ENCODE measurements at regions not wholly inside any gene's neighbourhood (a gene's known extent, or its start where the extent isn't known, plus 50 kb on each side); places are given as distances from the start of the nearest gene placed in this dataset.

- Mint-ChIP-seq H3K9me3 (ENCODE audit: unreplicated experiment) (no peaks in the 10 kb centered on the region), H3K27ac (ENCODE audit: unreplicated experiment) (no peak overlapping the region), H3K27me3 (ENCODE audit: unreplicated experiment) (peaks cover 5% of the 10 kb centered on the region), H3K4me1 (ENCODE audit: unreplicated experiment) (peaks cover 28% of the 10 kb centered on the region), H3K4me3 (ENCODE audit: unreplicated experiment) (no peak overlapping the region), H3K36me3 (ENCODE audit: low read depth, unreplicated experiment) (no peaks in the 10 kb centered on the region)
- peak; percentile 48 for DNase-seq (ENCODE audit: low spot score)
- TF ChIP-seq, protein P1, sequence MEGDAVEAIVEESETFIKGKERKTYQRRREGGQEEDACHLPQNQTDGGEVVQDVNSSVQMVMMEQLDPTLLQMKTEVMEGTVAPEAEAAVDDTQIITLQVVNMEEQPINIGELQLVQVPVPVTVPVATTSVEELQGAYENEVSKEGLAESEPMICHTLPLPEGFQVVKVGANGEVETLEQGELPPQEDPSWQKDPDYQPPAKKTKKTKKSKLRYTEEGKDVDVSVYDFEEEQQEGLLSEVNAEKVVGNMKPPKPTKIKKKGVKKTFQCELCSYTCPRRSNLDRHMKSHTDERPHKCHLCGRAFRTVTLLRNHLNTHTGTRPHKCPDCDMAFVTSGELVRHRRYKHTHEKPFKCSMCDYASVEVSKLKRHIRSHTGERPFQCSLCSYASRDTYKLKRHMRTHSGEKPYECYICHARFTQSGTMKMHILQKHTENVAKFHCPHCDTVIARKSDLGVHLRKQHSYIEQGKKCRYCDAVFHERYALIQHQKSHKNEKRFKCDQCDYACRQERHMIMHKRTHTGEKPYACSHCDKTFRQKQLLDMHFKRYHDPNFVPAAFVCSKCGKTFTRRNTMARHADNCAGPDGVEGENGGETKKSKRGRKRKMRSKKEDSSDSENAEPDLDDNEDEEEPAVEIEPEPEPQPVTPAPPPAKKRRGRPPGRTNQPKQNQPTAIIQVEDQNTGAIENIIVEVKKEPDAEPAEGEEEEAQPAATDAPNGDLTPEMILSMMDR (IDR thresholded peaks at IDR 0.05; ENCODE audit: unreplicated experiment): peak; percentile 49
These were observed 182.3 kb downstream of the INO80D start for GRCh38 chr2:205903549-205904129.

GRCh38 chr2:205902900-205903237 is 183.1 kb downstream of the INO80D start:
- H3K4me1 Mint-ChIP-seq (ENCODE audit: unreplicated experiment): peaks cover 28% of the 10 kb centered on the region
- H3K27ac Mint-ChIP-seq (ENCODE audit: unreplicated experiment): no peak overlapping the region
- no peaks in the 10 kb centered on the region for H3K36me3 Mint-ChIP-seq (ENCODE audit: low read depth, unreplicated experiment)
- H3K9me3 Mint-ChIP-seq (ENCODE audit: unreplicated experiment): no peaks in the 10 kb centered on the region
- DNase-seq (ENCODE audit: low spot score): no peak
- TF ChIP-seq, protein P1 (IDR thresholded peaks at IDR 0.05; ENCODE audit: unreplicated experiment): no peak
- peaks cover 5% of the 10 kb centered on the region for H3K27me3 Mint-ChIP-seq (ENCODE audit: unreplicated experiment)
- H3K4me3 Mint-ChIP-seq (ENCODE audit: unreplicated experiment): no peak overlapping the region

DNA sequence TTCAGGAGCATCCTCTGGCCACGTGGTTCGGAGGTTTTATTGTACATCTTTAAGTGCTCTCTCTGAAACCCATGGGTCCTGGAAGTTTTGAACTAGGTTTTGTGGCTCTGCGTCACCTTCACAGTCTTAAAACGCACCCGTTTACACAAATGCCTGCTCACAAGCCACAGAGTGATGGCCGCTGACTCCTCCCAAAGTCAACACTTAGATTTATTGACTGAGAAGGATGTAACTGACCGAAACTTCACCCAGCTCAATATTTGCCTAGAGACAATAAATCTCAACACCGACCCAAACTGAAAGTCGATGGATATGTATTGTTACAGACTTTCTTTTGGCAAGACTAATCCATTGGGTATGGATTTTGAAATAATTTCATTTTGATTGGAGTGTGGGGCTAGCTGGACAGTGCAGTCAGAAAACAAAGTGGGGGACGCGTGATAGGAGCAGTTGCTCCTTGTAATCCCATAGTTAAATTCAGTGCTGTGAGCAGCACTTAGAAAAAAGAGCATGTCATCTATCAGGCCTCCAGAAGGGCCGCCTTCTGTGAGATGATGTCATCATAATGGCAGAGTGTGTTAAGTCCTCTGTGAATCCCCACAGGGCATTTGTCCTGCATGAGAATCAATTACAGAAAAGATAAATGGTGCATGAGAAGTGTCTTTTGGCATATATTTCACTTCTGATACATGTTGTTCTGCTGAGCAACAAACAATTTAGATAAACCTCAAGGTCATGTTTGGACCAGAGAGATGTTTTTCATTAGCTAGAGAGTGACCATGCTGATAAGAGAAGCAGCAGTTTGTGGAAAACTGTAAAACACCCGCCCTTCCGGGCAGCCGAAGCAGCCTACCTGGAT is 183.7 kb downstream of the INO80D start:
- peaks cover 28% of the 10 kb centered on the region for H3K4me1 Mint-ChIP-seq (ENCODE audit: unreplicated experiment)

DNA sequence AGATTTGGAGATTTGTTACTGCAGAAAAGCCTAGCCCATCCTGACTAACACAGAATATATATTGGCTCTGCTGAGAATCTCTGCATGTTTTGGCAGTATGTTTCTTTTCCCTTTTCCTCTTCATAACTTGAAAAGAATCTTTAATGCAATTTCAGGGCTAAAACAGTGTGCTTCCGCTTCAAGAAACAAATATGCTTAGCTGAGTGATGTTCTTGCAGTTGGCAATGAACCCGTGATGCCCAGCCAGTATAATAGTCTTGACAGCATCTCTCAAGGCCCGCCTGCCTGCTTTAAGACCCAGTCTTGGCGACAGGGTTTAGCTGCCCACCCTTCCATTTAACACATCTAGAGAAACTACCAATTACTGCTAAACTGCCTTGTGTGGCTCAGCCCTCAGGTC is 184.5 kb downstream of the INO80D start:
- H3K9me3 Mint-ChIP-seq (ENCODE audit: unreplicated experiment): no peaks in the 10 kb centered on the region
- TF ChIP-seq, protein P1 (IDR thresholded peaks at IDR 0.05; ENCODE audit: unreplicated experiment): no peak
- H3K4me1 Mint-ChIP-seq (ENCODE audit: unreplicated experiment): peaks cover 23% of the 10 kb centered on the region
- H3K4me3 Mint-ChIP-seq (ENCODE audit: unreplicated experiment): no peak overlapping the region
- no peak overlapping the region for H3K27ac Mint-ChIP-seq (ENCODE audit: unreplicated experiment)
- peaks cover 5% of the 10 kb centered on the region for H3K27me3 Mint-ChIP-seq (ENCODE audit: unreplicated experiment)
- no peak for DNase-seq (ENCODE audit: low spot score)
- no peaks in the 10 kb centered on the region for H3K36me3 Mint-ChIP-seq (ENCODE audit: low read depth, unreplicated experiment)

More for the DNA sequence above, 183.7 kb downstream of the INO80D start:
- no peak overlapping the region for H3K27ac Mint-ChIP-seq (ENCODE audit: unreplicated experiment)
- no peak overlapping the region for H3K4me3 Mint-ChIP-seq (ENCODE audit: unreplicated experiment)
- H3K9me3 Mint-ChIP-seq (ENCODE audit: unreplicated experiment): no peaks in the 10 kb centered on the region
- H3K36me3 Mint-ChIP-seq (ENCODE audit: low read depth, unreplicated experiment): no peaks in the 10 kb centered on the region
- no peak for DNase-seq (ENCODE audit: low spot score)
- peaks cover 5% of the 10 kb centered on the region for H3K27me3 Mint-ChIP-seq (ENCODE audit: unreplicated experiment)
- TF ChIP-seq, protein P1 (IDR thresholded peaks at IDR 0.05; ENCODE audit: unreplicated experiment): no peak

DNA sequence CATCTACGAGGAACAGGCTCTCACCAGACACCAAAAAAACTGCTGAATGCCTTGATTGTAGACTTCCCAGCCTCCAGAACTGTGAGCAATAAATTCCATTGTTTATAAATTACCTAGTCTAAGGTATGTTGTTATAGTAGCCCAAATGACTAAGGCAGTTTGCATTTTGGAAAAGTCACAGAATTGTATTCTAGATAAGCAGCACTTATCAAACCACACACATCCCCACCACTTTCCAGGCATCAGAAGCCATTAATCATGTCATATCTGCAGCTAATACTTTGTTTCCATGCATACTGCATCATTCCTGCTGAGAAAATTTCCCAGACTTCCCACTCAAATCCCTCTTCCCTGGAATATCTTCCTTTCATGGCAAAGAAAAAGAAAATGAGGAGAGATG is 187.2 kb downstream of the INO80D start:
- peaks cover 5% of the 10 kb centered on the region for H3K27me3 Mint-ChIP-seq (ENCODE audit: unreplicated experiment)
- peaks cover under 1% of the 10 kb centered on the region for H3K4me1 Mint-ChIP-seq (ENCODE audit: unreplicated experiment)
- no peaks in the 10 kb centered on the region for H3K9me3 Mint-ChIP-seq (ENCODE audit: unreplicated experiment)
- DNase-seq (ENCODE audit: low spot score): no peak
- TF ChIP-seq, protein P1 (IDR thresholded peaks at IDR 0.05; ENCODE audit: unreplicated experiment): no peak
- H3K36me3 Mint-ChIP-seq (ENCODE audit: low read depth, unreplicated experiment): no peaks in the 10 kb centered on the region
- H3K4me3 Mint-ChIP-seq (ENCODE audit: unreplicated experiment): no peak overlapping the region
- no peak overlapping the region for H3K27ac Mint-ChIP-seq (ENCODE audit: unreplicated experiment)
